ENCODE measurements at regions not wholly inside any gene's neighbourhood (a gene's known extent, or its start where the extent isn't known, plus 50 kb on each side); places are given as distances from the start of the nearest gene placed in this dataset.

DNA sequence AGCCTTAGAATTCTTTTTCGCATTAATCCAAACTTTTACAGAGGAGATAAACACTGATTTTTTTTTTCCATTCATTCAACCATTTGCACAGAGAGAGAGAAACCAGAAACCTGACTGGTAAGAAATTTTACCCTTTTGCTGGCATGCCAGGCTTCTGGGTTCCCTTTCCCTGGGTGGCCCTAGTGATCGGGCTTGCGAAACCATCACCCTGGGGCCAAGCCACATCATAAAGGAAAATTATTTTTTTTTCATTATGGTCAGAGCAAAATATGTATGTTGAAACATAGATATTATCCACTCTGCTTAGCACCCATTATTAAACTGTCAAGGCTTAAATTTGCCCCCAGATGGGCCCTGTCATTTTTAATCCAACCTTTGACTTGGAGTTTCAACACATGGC, 55.4 kb upstream of the INHBA start:
- Histone ChIP-seq H4K20me1 (ENCODE audit: control insufficient read depth, extremely low read depth, insufficient read depth, low read length) (no peaks in the 10 kb centered on the region), H3K9me3 (ENCODE audit: control insufficient read depth, insufficient read depth, low read depth, low read length) (no peaks in the 10 kb centered on the region), H3K9ac (ENCODE audit: insufficient read depth, low read length) (no peak overlapping the region), H3K27ac (ENCODE audit: insufficient read depth, low read length) (no peak overlapping the region), H3K4me1 (ENCODE audit: control insufficient read depth, extremely low read depth, insufficient read depth, low read length) (no peaks in the 10 kb centered on the region), H3K79me2 (ENCODE audit: control insufficient read depth, insufficient read depth, low read length) (no peaks in the 10 kb centered on the region), H3K4me2 (ENCODE audit: extremely low read depth, insufficient read depth, low read length) (no peak overlapping the region), H3K27me3 (ENCODE audit: control insufficient read depth, insufficient read depth, low read length) (no peaks in the 10 kb centered on the region), H2AFZ (ENCODE audit: low read length) (no peak overlapping the region), H3K4me3 (replicated peaks in 1 of 4; ENCODE audit: control extremely low read depth in 1 of 4, insufficient read depth in 1 of 4, low read depth in 3 of 4, low read length in 4 of 4) (no peak overlapping the region), H3K36me3 (ENCODE audit: control insufficient read depth, insufficient read depth, low read length) (no peaks in the 10 kb centered on the region)
- DNase-seq (ENCODE audit: low read depth in 2 of 2): no peak
- no peak for TF ChIP-seq EZH2 (IDR thresholded peaks at IDR 0.05; ENCODE audit: low read length, missing control alignments)
- TF ChIP-seq, protein P1, sequence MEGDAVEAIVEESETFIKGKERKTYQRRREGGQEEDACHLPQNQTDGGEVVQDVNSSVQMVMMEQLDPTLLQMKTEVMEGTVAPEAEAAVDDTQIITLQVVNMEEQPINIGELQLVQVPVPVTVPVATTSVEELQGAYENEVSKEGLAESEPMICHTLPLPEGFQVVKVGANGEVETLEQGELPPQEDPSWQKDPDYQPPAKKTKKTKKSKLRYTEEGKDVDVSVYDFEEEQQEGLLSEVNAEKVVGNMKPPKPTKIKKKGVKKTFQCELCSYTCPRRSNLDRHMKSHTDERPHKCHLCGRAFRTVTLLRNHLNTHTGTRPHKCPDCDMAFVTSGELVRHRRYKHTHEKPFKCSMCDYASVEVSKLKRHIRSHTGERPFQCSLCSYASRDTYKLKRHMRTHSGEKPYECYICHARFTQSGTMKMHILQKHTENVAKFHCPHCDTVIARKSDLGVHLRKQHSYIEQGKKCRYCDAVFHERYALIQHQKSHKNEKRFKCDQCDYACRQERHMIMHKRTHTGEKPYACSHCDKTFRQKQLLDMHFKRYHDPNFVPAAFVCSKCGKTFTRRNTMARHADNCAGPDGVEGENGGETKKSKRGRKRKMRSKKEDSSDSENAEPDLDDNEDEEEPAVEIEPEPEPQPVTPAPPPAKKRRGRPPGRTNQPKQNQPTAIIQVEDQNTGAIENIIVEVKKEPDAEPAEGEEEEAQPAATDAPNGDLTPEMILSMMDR (conservative IDR thresholded peaks at IDR 0.05 in 1 of 2, IDR thresholded peaks at IDR 0.05 in 1 of 2; ENCODE audit: low read depth in 1 of 2, low read length in 2 of 2): no peak

DNA sequence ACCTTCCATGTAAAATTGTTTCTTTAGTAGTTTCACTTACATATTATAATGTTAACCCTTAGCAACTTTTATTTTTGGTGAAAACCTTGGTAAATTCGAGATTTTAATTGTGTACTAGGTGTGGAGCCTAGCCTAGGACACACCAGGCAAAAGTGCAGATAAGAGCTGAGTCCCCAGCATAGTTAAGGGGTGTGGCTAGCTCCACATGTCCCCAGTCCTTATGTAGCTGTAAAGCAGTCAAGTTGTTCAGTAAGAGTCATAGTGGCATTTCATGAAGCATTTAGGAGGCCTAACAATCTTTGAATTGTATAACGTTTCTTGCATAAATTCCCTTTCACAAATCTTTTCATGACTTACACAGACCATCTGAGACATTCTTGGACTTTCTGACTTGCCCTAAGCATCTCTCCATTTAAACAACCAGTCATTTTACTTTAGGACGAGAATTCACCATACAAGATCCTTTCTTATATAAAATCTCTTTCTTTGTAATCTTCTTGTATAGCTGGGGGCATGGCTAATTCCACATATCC, 53.8 kb upstream of the INHBA start:
- Histone ChIP-seq H3K9me3 (ENCODE audit: control insufficient read depth, insufficient read depth, low read depth, low read length) (no peaks in the 10 kb centered on the region), H3K27ac (ENCODE audit: insufficient read depth, low read length) (no peak overlapping the region), H3K27me3 (ENCODE audit: control insufficient read depth, insufficient read depth, low read length) (no peaks in the 10 kb centered on the region), H3K4me1 (ENCODE audit: control insufficient read depth, extremely low read depth, insufficient read depth, low read length) (no peaks in the 10 kb centered on the region), H3K4me2 (ENCODE audit: extremely low read depth, insufficient read depth, low read length) (no peak overlapping the region), H4K20me1 (ENCODE audit: control insufficient read depth, extremely low read depth, insufficient read depth, low read length) (no peaks in the 10 kb centered on the region), H3K9ac (ENCODE audit: insufficient read depth, low read length) (no peak overlapping the region), H3K4me3 (replicated peaks in 1 of 4; ENCODE audit: control extremely low read depth in 1 of 4, insufficient read depth in 1 of 4, low read depth in 3 of 4, low read length in 4 of 4) (no peak overlapping the region), H2AFZ (ENCODE audit: low read length) (no peak overlapping the region), H3K36me3 (ENCODE audit: control insufficient read depth, insufficient read depth, low read length) (no peaks in the 10 kb centered on the region), H3K79me2 (ENCODE audit: control insufficient read depth, insufficient read depth, low read length) (no peaks in the 10 kb centered on the region)
- no peak for DNase-seq (ENCODE audit: low read depth in 2 of 2)
- TF ChIP-seq, protein P1 (conservative IDR thresholded peaks at IDR 0.05 in 1 of 2, IDR thresholded peaks at IDR 0.05 in 1 of 2; ENCODE audit: low read depth in 1 of 2, low read length in 2 of 2): no peak
- no peak for TF ChIP-seq EZH2 (IDR thresholded peaks at IDR 0.05; ENCODE audit: low read length, missing control alignments)

DNA sequence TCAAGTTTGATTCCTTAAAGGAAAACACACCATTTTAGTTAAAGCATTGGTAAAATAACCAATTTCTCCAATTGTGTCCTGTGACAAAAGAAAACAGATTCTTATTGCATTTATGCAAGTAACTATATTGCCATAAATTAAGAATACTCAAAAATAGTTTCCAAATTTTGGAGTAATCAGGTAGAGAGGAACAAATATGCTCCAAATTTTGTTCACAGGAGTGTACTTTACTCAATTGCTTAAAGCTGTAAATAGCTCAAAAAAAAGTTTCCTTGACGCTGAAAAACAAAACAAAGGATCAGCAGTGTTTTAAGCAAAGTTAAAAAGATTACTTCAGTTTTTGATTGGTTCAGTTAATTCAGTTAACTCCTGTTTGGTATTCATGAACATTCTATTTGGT, 52.2 kb upstream of the INHBA start:
- Histone ChIP-seq H3K27me3 (ENCODE audit: control insufficient read depth, insufficient read depth, low read length) (no peaks in the 10 kb centered on the region), H4K20me1 (ENCODE audit: control insufficient read depth, extremely low read depth, insufficient read depth, low read length) (no peaks in the 10 kb centered on the region), H3K4me2 (ENCODE audit: extremely low read depth, insufficient read depth, low read length) (no peak overlapping the region), H3K9me3 (ENCODE audit: control insufficient read depth, insufficient read depth, low read depth, low read length) (no peaks in the 10 kb centered on the region), H3K79me2 (ENCODE audit: control insufficient read depth, insufficient read depth, low read length) (no peaks in the 10 kb centered on the region), H3K9ac (ENCODE audit: insufficient read depth, low read length) (no peak overlapping the region), H3K4me1 (ENCODE audit: control insufficient read depth, extremely low read depth, insufficient read depth, low read length) (no peaks in the 10 kb centered on the region), H2AFZ (ENCODE audit: low read length) (no peak overlapping the region), H3K4me3 (replicated peaks in 1 of 4; ENCODE audit: control extremely low read depth in 1 of 4, insufficient read depth in 1 of 4, low read depth in 3 of 4, low read length in 4 of 4) (no peak overlapping the region), H3K27ac (ENCODE audit: insufficient read depth, low read length) (no peak overlapping the region), H3K36me3 (ENCODE audit: control insufficient read depth, insufficient read depth, low read length) (no peaks in the 10 kb centered on the region)
- TF ChIP-seq, protein P1 (conservative IDR thresholded peaks at IDR 0.05 in 1 of 2, IDR thresholded peaks at IDR 0.05 in 1 of 2; ENCODE audit: low read depth in 1 of 2, low read length in 2 of 2): no peak
- TF ChIP-seq EZH2 (IDR thresholded peaks at IDR 0.05; ENCODE audit: low read length, missing control alignments): no peak
- peak in 1 of 2 donors; percentile 10 for DNase-seq (ENCODE audit: low read depth in 2 of 2)

Measured in fibroblast of lung (primary cell).